ENCODE measurements at regions not wholly inside any gene's neighbourhood (a gene's known extent, or its start where the extent isn't known, plus 50 kb on each side); places are given as distances from the start of the nearest gene placed in this dataset.

GRCh38 chr6:125678601-125679000 lies 70.8 kb upstream of the HEY2 start:
- TF ChIP-seq CTCF (conservative IDR thresholded peaks at IDR 0.05; ENCODE audit: control insufficient read depth, insufficient read depth, low read depth, low read length), result no peak

GRCh38 chr6:125679128-125679527 lies 70.3 kb upstream of the HEY2 start:
- no peak for DNase-seq (ENCODE audit: low read depth)
- H3K4me3 ChIP-seq (ENCODE audit: control insufficient read depth, low read depth, low read length), result no peak overlapping the region
- no peak for TF ChIP-seq CTCF (conservative IDR thresholded peaks at IDR 0.05; ENCODE audit: control insufficient read depth, insufficient read depth, low read depth, low read length)

More at GRCh38 chr6:125678601-125679000, 70.8 kb upstream of the HEY2 start:
- DNase-seq (ENCODE audit: low read depth), result no peak
- no peak overlapping the region for H3K4me3 ChIP-seq (ENCODE audit: control insufficient read depth, low read depth, low read length)

GRCh38 chr6:125679651-125680050 lies 69.8 kb upstream of the HEY2 start:
- no peak for DNase-seq (ENCODE audit: low read depth)
- TF ChIP-seq CTCF (conservative IDR thresholded peaks at IDR 0.05; ENCODE audit: control insufficient read depth, insufficient read depth, low read depth, low read length), result no peak
- H3K4me3 ChIP-seq (ENCODE audit: control insufficient read depth, low read depth, low read length), result no peak overlapping the region

- TF ChIP-seq CTCF (conservative IDR thresholded peaks at IDR 0.05; ENCODE audit: control insufficient read depth, insufficient read depth, low read depth, low read length), result no peak
- DNase-seq (ENCODE audit: low read depth), result no peak
- H3K4me3 ChIP-seq (ENCODE audit: control insufficient read depth, low read depth, low read length), result no peak overlapping the region
Measured at GRCh38 chr6:125682939-125683338, 66.5 kb upstream of the HEY2 start.

GRCh38 chr6:125688138-125688537 lies 61.3 kb upstream of the HEY2 start:
- DNase-seq (ENCODE audit: low read depth), result no peak
- TF ChIP-seq CTCF (conservative IDR thresholded peaks at IDR 0.05; ENCODE audit: control insufficient read depth, insufficient read depth, low read depth, low read length), result no peak
- H3K4me3 ChIP-seq (ENCODE audit: control insufficient read depth, low read depth, low read length), result no peak overlapping the region

GRCh38 chr6:125693480-125693879 lies 56.0 kb upstream of the HEY2 start:
- TF ChIP-seq CTCF (conservative IDR thresholded peaks at IDR 0.05; ENCODE audit: control insufficient read depth, insufficient read depth, low read depth, low read length), result no peak
- no peak for DNase-seq (ENCODE audit: low read depth)
- no peak overlapping the region for H3K4me3 ChIP-seq (ENCODE audit: control insufficient read depth, low read depth, low read length)

GRCh38 chr6:125699591-125699990 lies 49.8 kb upstream of the HEY2 start:
- DNase-seq (ENCODE audit: low read depth), result no peak
- TF ChIP-seq CTCF (conservative IDR thresholded peaks at IDR 0.05; ENCODE audit: control insufficient read depth, insufficient read depth, low read depth, low read length), result no peak
- no peak overlapping the region for H3K4me3 ChIP-seq (ENCODE audit: control insufficient read depth, low read depth, low read length)

All from fibroblast of mammary gland (primary cell).